MM.1S (cell line): ENCODE measurements at regions not wholly inside any gene's neighbourhood (a gene's known extent, or its start where the extent isn't known, plus 50 kb on each side); places are given as distances from the start of the nearest gene placed in this dataset.

Source experiments
- EZH2phosphoT487 ChIP-seq: fragments of 300-600 bp; sonication (generic); IDR thresholded peaks from 2 replicates; pipeline ENCODE4 v1.6.1; 2018; ENCODE audit warnings: antibody characterized with exemption, low read length
- TF ChIP-seq, protein P1 (sequence below): fragments of 300-600 bp; sonication (generic); IDR thresholded peaks from 2 replicates; pipeline ENCODE4 v1.5.1; 2016; ENCODE audit warnings: antibody characterized with exemption, low read length, mixed read lengths

DNA sequence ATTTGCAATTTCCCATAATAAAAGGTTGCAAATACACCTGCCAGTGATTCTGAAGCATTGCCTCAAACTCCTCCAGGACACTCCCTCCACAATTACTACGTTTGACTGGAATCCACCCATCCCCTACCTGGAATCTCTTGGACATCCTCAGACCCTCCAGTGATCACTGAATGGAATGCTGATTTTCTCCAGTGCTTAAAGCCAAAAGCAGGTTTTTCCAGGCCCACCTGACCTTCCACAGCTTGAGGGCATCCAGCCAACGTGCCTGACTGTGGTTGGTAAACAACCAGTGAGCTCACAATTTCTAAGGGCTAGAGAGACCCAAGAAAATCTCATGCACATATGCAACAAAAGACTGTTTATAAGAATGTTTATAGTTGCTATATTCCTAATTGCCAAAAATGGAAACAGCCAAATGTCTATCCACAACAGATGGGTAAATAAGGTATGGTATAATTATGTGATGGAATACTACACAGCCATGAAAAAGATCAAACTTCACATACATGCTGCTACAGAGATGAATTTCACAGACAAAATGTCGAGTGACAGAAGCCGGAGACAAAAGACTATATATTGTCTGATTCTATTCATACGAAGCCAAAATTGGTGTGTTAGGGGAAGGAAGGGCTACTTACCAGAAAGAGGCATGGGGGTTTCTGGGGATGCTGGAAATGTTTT lies 147.1 kb upstream of the RREB1 start:
- TF ChIP-seq, protein P1, sequence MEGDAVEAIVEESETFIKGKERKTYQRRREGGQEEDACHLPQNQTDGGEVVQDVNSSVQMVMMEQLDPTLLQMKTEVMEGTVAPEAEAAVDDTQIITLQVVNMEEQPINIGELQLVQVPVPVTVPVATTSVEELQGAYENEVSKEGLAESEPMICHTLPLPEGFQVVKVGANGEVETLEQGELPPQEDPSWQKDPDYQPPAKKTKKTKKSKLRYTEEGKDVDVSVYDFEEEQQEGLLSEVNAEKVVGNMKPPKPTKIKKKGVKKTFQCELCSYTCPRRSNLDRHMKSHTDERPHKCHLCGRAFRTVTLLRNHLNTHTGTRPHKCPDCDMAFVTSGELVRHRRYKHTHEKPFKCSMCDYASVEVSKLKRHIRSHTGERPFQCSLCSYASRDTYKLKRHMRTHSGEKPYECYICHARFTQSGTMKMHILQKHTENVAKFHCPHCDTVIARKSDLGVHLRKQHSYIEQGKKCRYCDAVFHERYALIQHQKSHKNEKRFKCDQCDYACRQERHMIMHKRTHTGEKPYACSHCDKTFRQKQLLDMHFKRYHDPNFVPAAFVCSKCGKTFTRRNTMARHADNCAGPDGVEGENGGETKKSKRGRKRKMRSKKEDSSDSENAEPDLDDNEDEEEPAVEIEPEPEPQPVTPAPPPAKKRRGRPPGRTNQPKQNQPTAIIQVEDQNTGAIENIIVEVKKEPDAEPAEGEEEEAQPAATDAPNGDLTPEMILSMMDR, result no peak
- no peak for TF ChIP-seq EZH2phosphoT487
